GM12878 (cell line): ENCODE measurements at regions not wholly inside any gene's neighbourhood (a gene's known extent, or its start where the extent isn't known, plus 50 kb on each side); places are given as distances from the start of the nearest gene placed in this dataset.

ENCODE experiments used
- CBX5 ChIP-seq: sonication (generic); IDR thresholded peaks from 2 replicates; pipeline ENCODE4 v1.6.1; 2016; ENCODE audit warnings: low read depth, moderate library complexity, mild to moderate bottlenecking, inconsistent platforms
- CHD4 ChIP-seq: fragments of 200-600 bp; sonication (generic); IDR thresholded peaks from 2 replicates; pipeline ENCODE4 v1.6.1; 2016; ENCODE audit warnings: mild to moderate bottlenecking
- CTCF ChIP-seq, 3 experiments: IDR thresholded peaks in 2 of 3; conservative IDR thresholded peaks in 1 of 3; 2 replicates each; pipeline ENCODE4 v1.5.1; 2011; ENCODE audit warnings: low read depth in 3 of 3, low read length in 3 of 3, mild to moderate bottlenecking in 3 of 3, control low read depth in 2 of 3, moderate library complexity in 2 of 3, inconsistent platforms in 1 of 3, mixed read lengths in 1 of 3; ENCODE audit not compliant: control insufficient read depth in 2 of 3, insufficient read depth in 1 of 3; ENCODE audit errors: extremely low read depth in 1 of 3
- EZH2 ChIP-seq: IDR thresholded peaks from 2 replicates; pipeline ENCODE4 v1.6.1; 2012; ENCODE audit warnings: low read depth, mild to moderate bottlenecking, control low read depth, inconsistent platforms, low read length, borderline replicate concordance; ENCODE audit not compliant: control insufficient read depth
- FOXK2 ChIP-seq: fragments of 450-650 bp; IDR thresholded peaks from 2 replicates; pipeline ENCODE4 v1.6.1; 2017; ENCODE audit warnings: mild to moderate bottlenecking, moderate library complexity
- IKZF1 ChIP-seq: fragments of 450-650 bp; conservative IDR thresholded peaks from 2 replicates; pipeline ENCODE4 v1.6.1; 2017; ENCODE audit warnings: antibody characterized with exemption, mild to moderate bottlenecking
- NFIC ChIP-seq: IDR thresholded peaks from 2 replicates; pipeline ENCODE4 v1.6.1; 2012; ENCODE audit warnings: low read depth, mild to moderate bottlenecking, inconsistent platforms, low read length, moderate library complexity
- POLR2AphosphoS5 ChIP-seq: IDR thresholded peaks from 2 replicates; pipeline ENCODE4 v1.6.1; 2011; ENCODE audit warnings: mild to moderate bottlenecking, low read length, inconsistent platforms
- REST ChIP-seq: IDR thresholded peaks from 2 replicates; pipeline ENCODE4 v1.6.1; 2012; ENCODE audit warnings: mild to moderate bottlenecking, low read depth, low read length
- RFX5 ChIP-seq: IDR thresholded peaks from 2 replicates; pipeline ENCODE4 v1.6.1; 2011; ENCODE audit warnings: low read depth, low read length, improper control_type of control experiment
- USF1 ChIP-seq: IDR thresholded peaks from 2 replicates; pipeline ENCODE4 v1.6.1; 2011; ENCODE audit warnings: borderline replicate concordance, low read depth, mild to moderate bottlenecking, moderate library complexity, mixed read lengths, low read length; ENCODE audit not compliant: insufficient read depth; ENCODE audit errors: extremely low read length
- YY1 ChIP-seq: IDR thresholded peaks from 2 replicates; pipeline ENCODE4 v1.6.1; 2011; ENCODE audit warnings: low read depth, mild to moderate bottlenecking, low read length
- TF ChIP-seq, protein P1 (sequence below): fragments of 450-650 bp; formaldehyde crosslinking; IDR thresholded peaks from 2 replicates; pipeline ENCODE4 v1.5.0; 2022; ENCODE audit warnings: mild to moderate bottlenecking, missing genetic modification characterization

- TF ChIP-seq REST (no peak), USF1 (no peak), CTCF (IDR thresholded peaks at IDR 0.05 in 2 of 3, conservative IDR thresholded peaks at IDR 0.05 in 1 of 3; ENCODE audit: control insufficient read depth in 2 of 3, extremely low read depth in 1 of 3, insufficient read depth in 1 of 3, low read depth in 3 of 3, low read length in 3 of 3) (no peak), YY1 (no peak), CHD4 (no peak), EZH2 (no peak), IKZF1 (no peak), RFX5 (no peak), POLR2AphosphoS5 (no peak), NFIC (no peak), CBX5 (no peak), FOXK2 (no peak)
- TF ChIP-seq, protein P1, sequence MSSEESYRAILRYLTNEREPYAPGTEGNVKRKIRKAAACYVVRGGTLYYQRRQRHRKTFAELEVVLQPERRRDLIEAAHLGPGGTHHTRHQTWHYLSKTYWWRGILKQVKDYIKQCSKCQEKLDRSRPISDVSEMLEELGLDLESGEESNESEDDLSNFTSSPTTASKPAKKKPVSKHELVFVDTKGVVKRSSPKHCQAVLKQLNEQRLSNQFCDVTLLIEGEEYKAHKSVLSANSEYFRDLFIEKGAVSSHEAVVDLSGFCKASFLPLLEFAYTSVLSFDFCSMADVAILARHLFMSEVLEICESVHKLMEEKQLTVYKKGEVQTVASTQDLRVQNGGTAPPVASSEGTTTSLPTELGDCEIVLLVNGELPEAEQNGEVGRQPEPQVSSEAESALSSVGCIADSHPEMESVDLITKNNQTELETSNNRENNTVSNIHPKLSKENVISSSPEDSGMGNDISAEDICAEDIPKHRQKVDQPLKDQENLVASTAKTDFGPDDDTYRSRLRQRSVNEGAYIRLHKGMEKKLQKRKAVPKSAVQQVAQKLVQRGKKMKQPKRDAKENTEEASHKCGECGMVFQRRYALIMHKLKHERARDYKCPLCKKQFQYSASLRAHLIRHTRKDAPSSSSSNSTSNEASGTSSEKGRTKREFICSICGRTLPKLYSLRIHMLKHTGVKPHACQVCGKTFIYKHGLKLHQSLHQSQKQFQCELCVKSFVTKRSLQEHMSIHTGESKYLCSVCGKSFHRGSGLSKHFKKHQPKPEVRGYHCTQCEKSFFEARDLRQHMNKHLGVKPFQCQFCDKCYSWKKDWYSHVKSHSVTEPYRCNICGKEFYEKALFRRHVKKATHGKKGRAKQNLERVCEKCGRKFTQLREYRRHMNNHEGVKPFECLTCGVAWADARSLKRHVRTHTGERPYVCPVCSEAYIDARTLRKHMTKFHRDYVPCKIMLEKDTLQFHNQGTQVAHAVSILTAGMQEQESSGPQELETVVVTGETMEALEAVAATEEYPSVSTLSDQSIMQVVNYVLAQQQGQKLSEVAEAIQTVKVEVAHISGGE (CRISPR knock-in tag): no peak
Measured at GRCh38 chr4:10998846-10999245, 314.3 kb upstream of the CLNK start.
